Ectodermal cell (in vitro differentiated cells): ENCODE measurements at regions not wholly inside any gene's neighbourhood (a gene's known extent, or its start where the extent isn't known, plus 50 kb on each side); places are given as distances from the start of the nearest gene placed in this dataset.
"Not testable (repeated sequence)": the region's sequence is repeated elsewhere in the genome, so short reads cannot be mapped to it uniquely, and the experiment has no call there.

ENCODE experiments used
- H3K27ac ChIP-seq: 2 replicates; pipeline ENCODE4 v1.7.0; 2013; ENCODE audit warnings: mild to moderate bottlenecking, low read depth, low read length; ENCODE audit not compliant: insufficient read depth, poor library complexity, severe bottlenecking
- H3K27me3 ChIP-seq: 2 replicates; pipeline ENCODE4 v1.7.0; 2013; ENCODE audit warnings: mild to moderate bottlenecking, low read length; ENCODE audit not compliant: insufficient read depth, control insufficient read depth, poor library complexity, severe bottlenecking
- H3K36me3 ChIP-seq: one replicate; pipeline ENCODE4 v1.7.0; 2013; ENCODE audit warnings: low read length; ENCODE audit not compliant: control insufficient read depth, insufficient read depth
- H3K4me1 ChIP-seq: one replicate; pipeline ENCODE4 v1.7.0; 2013; ENCODE audit warnings: low read length; ENCODE audit not compliant: control insufficient read depth, insufficient read depth
- H3K4me3 ChIP-seq: 2 replicates; pipeline ENCODE4 v1.7.0; 2013; ENCODE audit warnings: low read depth, low read length, control low read depth; ENCODE audit not compliant: insufficient read depth
- H3K9me3 ChIP-seq: 2 replicates; pipeline ENCODE4 v1.7.0; 2013; ENCODE audit warnings: mild to moderate bottlenecking, low read length, moderate library complexity; ENCODE audit not compliant: control insufficient read depth
- WGBS, 2 experiments: methylation state at CpG; one replicate each; pipeline ENCODE4 v1.1.7; 2013; ENCODE audit warnings: missing lambda C conversion rate in 2 of 2; 5-methylcytosine and 5-hydroxymethylcytosine counted together

DNA sequence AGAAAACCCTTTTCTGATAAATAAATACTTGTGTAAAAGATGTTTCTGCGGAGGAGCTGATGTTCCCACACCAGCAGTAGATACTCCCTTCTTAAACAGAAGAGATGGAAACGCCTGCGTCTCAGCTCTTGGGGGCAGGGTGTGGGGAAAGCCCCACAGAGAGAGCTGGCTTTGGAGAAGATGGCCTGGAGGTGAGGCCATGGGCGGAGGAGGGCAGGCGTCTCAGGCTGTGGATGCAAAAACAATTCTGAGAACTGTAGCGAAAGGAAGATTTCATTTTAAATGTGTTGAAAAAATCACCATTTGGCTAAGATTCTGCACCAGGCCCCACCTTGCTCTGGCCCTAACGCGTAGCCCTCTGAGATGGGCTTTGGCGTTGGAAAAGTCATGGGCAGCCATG lies 201.0 kb downstream of the LAT start:
- not testable (repeated sequence) for H3K9me3 ChIP-seq, H3K27ac ChIP-seq, H3K27me3 ChIP-seq, H3K4me1 ChIP-seq, H3K36me3 ChIP-seq, H3K4me3 ChIP-seq
- 93 to 94% methylated on average over 4 to 7 of the region's 9 CpGs for WGBS, 2 experiments

DNA sequence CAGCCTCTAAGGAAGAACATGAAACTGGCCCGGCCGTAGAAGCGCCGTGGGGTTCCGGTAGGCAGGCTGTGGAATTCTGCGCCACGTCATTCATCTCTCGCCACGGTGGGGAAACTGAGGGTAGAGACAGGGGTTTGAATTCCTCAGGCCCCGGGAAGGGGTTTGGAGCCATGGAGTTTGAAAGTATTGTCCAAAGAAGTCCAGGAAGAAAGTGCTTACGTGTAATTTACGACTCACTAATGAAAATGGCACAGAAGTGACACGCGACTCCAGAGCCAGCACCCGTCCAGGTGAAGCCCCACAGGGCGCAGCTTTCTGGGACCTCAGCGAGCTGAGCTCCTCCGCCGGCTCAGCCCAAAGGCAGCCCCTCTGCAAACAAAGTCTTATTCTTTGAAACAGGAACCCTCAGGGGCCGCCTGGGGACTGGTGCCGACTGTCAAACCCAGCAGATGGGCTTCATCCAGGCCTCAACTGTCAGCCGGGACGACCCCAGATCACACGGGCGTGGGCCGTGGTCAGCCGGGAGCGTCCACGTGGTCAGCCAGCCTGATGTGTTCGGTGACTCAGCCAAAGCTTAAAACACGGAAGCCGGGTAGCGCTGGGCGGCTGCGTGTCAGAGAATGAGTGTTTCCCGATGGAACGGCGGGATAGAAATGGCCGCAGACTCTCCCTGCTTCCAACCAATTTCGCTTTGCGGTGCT lies 200.0 kb downstream of the LAT start:
- H3K9me3 ChIP-seq, H3K4me3 ChIP-seq, H3K27me3 ChIP-seq, H3K36me3 ChIP-seq, H3K4me1 ChIP-seq, H3K27ac ChIP-seq: not testable (repeated sequence)
- WGBS, 2 experiments = 91 to 93% methylated on average over 39 to 41 of the region's 41 CpGs

DNA sequence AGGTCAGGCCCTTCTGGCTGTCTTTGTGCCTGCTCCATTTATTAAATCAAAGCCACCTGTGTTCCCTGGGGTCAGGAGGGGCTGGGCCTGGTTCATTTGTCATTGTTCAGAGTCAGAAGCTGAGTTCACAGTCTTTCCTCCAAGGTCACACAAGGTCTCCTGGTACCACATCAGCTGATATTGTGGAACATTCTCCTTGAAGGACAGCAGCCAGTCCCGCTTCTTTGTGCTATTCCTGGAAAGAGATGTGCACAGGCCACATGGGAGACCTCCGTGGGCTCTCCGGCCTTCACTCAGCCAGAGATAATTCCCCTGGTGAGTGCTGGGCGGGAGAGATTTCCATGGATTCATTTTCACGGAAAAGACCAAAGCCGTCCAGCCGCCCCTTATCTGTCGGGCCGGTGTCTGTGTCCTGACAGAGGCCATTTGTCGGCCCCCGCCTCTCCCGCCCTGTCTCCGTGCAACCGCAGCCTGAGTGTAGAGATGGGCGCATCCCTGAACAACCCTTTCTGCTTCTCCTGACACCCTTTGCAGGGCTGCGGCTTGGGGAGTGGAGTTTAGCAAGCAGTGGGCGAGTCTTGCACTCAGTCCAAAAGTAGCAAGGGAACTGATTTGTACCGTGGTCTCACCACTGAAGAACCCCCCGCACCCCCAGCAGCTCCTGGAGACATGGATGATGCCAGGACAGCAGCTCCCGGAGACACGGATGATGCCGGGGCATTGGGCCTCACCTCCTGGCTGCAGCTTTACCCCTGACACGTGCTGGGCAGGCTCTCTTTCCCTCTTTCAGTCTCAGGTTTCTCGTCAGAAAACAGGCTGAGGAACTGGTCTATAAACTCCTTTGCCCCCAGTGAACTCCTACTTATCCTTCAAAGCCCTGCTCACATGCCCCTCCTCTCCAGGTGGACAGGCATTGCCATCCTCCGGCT lies 198.4 kb downstream of the LAT start:
- not testable (repeated sequence) for H3K27me3 ChIP-seq, H3K9me3 ChIP-seq, H3K4me1 ChIP-seq, H3K4me3 ChIP-seq, H3K27ac ChIP-seq, H3K36me3 ChIP-seq
- WGBS, 2 experiments = 94 to 95% methylated on average over 25 of the region's 25 CpGs

DNA sequence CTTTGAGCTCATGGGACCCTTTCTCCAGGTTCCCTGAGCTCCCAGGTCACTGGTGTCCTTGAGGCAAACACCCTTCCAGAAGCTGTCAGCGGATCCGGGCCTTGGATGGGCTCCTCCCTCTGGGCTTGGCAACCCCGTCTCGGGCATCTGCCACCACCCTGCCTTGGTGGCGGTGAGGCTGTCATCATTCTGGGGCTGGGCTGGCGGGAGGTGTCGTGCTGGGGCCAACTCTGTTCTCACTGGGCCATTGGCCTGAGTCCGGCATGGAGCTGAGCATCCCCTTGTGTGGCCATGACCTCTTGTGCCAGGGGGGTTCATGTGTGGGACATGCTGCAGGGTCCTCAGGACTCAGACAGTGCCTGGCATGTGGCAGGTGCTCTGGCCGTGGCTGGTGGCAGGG lies 197.6 kb downstream of the LAT start:
- Histone ChIP-seq H3K27ac (no peak overlapping the region), H3K9me3 (no peaks in the 10 kb centered on the region), H3K36me3 (no peaks in the 10 kb centered on the region), H3K27me3 (no peaks in the 10 kb centered on the region), H3K4me1 (no peaks in the 10 kb centered on the region), H3K4me3 (no peak overlapping the region)
- WGBS, 2 experiments = 97% methylated on average over 9 of the region's 9 CpGs

DNA sequence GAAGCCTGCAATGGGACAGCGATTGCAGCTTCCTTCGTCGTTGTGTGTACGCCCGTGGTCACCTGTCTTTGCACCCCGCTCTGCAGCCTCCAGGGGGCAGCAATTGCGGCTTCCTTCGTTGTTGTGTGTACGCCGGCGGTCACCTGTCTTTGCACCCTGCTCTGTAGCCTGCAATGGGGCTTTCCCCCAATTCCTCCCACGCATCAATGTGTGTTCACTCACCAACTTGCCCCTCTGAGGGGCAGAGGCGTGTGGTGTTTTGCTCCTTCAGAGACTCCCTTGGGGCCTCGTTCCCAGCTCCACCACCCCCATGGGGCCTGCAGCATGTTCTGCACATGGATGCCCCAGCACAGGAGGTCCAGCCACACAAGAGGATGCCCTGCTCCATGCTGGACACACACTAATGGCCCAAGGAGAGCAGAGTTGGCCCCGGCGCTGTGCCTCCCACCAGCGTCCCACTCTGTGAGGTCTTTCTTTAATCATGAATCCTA lies 197.1 kb downstream of the LAT start:
- not testable (repeated sequence) for H3K27ac ChIP-seq, H3K27me3 ChIP-seq, H3K4me3 ChIP-seq, H3K36me3 ChIP-seq, H3K9me3 ChIP-seq, H3K4me1 ChIP-seq
- WGBS, 2 experiments = 84 to 85% methylated on average over 17 of the region's 17 CpGs

DNA sequence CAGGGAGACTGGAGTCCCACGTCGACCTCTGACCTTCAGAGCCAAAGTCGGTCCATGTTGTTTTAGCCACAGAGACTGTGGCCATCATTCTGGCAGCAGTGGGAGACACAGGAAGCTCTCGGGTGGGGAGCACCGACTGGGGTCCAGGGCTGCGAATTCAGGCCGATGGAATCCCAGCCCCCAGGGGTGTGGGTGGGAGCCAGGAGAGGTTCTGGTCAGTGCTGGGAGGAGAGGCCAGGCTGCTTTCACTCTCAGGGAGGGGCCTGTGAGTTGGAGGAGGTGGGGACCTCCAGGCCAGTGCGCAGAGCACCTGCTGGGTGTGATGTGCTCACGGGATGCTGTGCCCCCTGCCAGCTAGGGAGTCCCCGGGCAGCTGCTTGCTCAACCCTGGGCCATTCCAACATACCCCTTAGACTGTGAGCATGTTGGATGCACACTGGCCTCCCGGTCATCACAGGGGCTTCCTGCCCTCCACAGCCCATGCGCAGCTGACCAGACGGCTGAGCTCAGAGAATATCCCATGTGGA lies 196.5 kb downstream of the LAT start:
- not testable (repeated sequence) for H3K4me1 ChIP-seq, H3K27me3 ChIP-seq, H3K27ac ChIP-seq, H3K4me3 ChIP-seq, H3K36me3 ChIP-seq, H3K9me3 ChIP-seq
- WGBS, 2 experiments = 92 to 94% methylated on average over 13 of the region's 13 CpGs

DNA sequence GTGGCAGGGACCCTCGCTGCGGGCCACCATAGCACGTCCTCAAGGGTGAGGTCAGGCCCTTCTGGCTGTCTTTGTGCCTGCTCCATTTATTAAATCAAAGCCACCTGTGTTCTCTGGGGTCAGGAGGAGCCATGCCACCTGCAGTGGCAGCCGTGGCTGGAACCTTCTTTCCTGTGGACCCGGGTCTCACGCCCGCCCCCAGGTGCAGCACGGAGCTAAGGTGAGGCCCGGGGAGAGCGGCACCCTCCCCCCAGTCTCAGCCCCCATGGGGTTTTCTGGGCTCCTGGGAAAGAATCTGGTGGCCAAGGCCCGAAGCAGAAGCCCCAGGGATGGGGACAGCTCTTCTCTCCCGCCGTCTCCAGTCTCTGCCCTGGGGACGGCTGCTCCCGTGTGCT lies 195.4 kb downstream of the LAT start:
- not testable (repeated sequence) for H3K4me3 ChIP-seq, H3K9me3 ChIP-seq, H3K27ac ChIP-seq, H3K4me1 ChIP-seq, H3K36me3 ChIP-seq, H3K27me3 ChIP-seq
- WGBS, 2 experiments = 95 to 96% methylated on average over 15 of the region's 15 CpGs

DNA sequence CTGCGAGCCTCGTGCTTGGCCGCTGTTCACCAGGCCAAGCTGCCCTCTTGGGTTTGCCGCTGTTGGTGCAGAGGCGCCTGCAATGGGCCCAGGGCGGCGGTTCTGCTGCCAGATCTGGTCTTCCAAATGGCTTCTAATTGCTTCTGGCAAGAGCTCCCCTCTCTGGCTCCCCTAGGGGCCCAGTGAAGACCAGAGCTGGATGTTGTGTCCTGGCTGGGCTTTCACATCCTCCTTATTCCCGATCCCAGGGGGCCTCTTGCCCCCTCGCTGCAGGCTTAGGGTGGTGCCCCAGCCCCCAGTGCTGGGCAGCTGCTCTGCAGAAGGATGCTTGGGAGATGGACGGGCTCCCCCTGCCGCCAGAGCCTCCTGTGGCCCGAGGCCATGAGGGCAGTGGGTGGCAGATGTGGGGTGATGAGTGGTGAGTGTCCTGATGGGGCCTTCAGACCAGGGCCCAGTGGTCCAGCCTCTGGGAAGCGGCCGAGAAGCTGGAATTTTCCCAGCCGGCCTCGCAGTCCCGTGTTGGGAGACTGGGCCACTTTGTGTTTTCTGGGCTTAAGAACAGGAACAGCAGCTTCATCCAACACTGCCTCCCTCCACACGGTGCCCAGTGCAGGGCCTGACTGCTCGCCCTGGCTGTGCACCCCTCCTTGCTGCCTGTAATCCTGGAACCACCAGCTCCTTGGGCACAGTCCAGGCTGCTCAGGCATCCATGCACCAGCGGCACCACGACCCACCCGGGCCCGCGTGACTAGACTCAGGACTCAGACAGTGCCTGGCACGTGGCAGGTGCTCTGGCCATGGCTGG lies 194.8 kb downstream of the LAT start:
- H3K27ac ChIP-seq, H3K36me3 ChIP-seq, H3K9me3 ChIP-seq, H3K4me3 ChIP-seq, H3K4me1 ChIP-seq, H3K27me3 ChIP-seq: not testable (repeated sequence)
- WGBS, 2 experiments = 89 to 91% methylated on average over 25 of the region's 25 CpGs

DNA sequence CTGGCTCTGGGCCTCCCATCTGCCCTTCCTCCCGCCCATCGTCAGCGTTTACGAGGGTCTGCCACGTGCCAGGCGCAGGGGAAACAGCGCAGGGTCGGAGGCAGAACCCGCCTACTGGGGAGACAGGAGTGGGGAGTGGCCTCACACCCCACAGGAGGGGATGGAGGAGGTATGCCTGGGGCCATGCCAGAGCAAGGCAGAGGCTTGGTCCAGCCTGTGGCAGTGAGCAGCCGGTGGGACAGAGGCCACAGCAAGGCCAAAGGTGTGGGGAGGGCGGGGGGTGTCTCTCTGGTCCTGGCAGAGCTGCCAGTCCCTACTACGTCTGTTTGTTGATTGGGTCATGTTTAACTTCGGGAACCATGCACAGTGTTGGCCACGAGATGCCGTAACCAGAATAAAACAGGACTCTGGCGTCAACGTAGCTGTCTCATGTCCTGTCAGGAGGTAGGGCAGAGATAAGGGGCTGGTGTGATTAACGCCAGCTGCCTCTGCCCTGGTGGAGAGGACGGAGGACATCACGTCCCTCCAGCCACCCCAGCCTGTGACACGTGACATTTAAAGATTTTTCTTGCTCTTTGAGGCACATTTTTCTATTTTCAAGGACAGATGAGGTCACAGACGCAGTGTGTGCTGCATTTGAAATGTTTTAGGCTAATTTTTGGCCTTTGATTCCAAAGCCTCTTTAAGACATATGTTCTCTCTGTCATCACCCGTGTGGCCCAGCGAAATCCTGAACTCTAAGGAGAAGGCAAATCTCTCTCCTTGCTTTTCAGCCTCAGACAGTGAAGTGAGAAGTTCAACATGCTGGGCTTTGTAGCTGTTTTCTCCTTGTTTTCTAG lies 193.3 kb downstream of the LAT start:
- not testable (repeated sequence) for H3K4me3 ChIP-seq, H3K36me3 ChIP-seq, H3K27me3 ChIP-seq, H3K27ac ChIP-seq, H3K9me3 ChIP-seq, H3K4me1 ChIP-seq
- 90 to 91% methylated on average over 23 to 24 of the region's 24 CpGs for WGBS, 2 experiments
